GM19452 (cell line): ENCODE measurements at regions not wholly inside any gene's neighbourhood (a gene's known extent, or its start where the extent isn't known, plus 50 kb on each side); places are given as distances from the start of the nearest gene placed in this dataset.
"Not testable (repeated sequence)": the region's sequence is repeated elsewhere in the genome, so short reads cannot be mapped to it uniquely, and the experiment has no call there.

ENCODE experiments used
- ATAC-seq: cut with Tn5 transposase; IDR thresholded peaks from one replicate; pipeline ENCODE4 v1.9.1; 2021; ENCODE audit not compliant: unreplicated experiment

GRCh38 chr2:21763501-21763900, 639.7 kb downstream of the TDRD15 start:
- ATAC-seq: no peak

- ATAC-seq: no peak
Observed at GRCh38 chr2:21770787-21771186, 647.0 kb downstream of the TDRD15 start.

GRCh38 chr2:21772624-21773023, 648.9 kb downstream of the TDRD15 start:
- no peak for ATAC-seq

GRCh38 chr2:21773168-21773567, 649.4 kb downstream of the TDRD15 start:
- ATAC-seq: no peak

- ATAC-seq: no peak
Observed at GRCh38 chr2:21774691-21775368, 651.1 kb downstream of the TDRD15 start.

- no peak for ATAC-seq
Observed at GRCh38 chr2:21779786-21780185, 656.0 kb downstream of the TDRD15 start.

GRCh38 chr2:21781962-21782361, 658.2 kb downstream of the TDRD15 start:
- no peak for ATAC-seq

- no peak for ATAC-seq
Observed at GRCh38 chr2:21782866-21783265, 659.1 kb downstream of the TDRD15 start.

GRCh38 chr2:21787941-21788340, 664.2 kb downstream of the TDRD15 start:
- ATAC-seq: no peak

GRCh38 chr2:21790311-21790710, 666.5 kb downstream of the TDRD15 start:
- ATAC-seq: not testable (repeated sequence)

GRCh38 chr2:21792571-21792970, 668.8 kb downstream of the TDRD15 start:
- no peak for ATAC-seq

GRCh38 chr2:21793461-21793860, 669.7 kb downstream of the TDRD15 start:
- ATAC-seq: no peak

GRCh38 chr2:21794611-21795010, 670.8 kb downstream of the TDRD15 start:
- no peak for ATAC-seq

GRCh38 chr2:21800356-21800755, 676.6 kb downstream of the TDRD15 start:
- ATAC-seq: no peak

GRCh38 chr2:21803550-21803949, 679.8 kb downstream of the TDRD15 start:
- ATAC-seq: no peak

GRCh38 chr2:21804151-21804550, 680.4 kb downstream of the TDRD15 start:
- ATAC-seq: no peak

- no peak for ATAC-seq
Observed at GRCh38 chr2:21811541-21811940, 687.8 kb downstream of the TDRD15 start.

- ATAC-seq: no peak
Observed at GRCh38 chr2:21812766-21813165, 689.0 kb downstream of the TDRD15 start.

- ATAC-seq: no peak
Observed at GRCh38 chr2:21814588-21815149, 690.9 kb downstream of the TDRD15 start.

- no peak for ATAC-seq
Observed at GRCh38 chr2:21818212-21818795, 694.5 kb downstream of the TDRD15 start.

- no peak for ATAC-seq
Observed at GRCh38 chr2:21819454-21819853, 695.7 kb downstream of the TDRD15 start.

GRCh38 chr2:21820271-21820670, 696.5 kb downstream of the TDRD15 start:
- ATAC-seq: no peak
